Testis (tissue), 2 donors: ENCODE measurements at regions not wholly inside any gene's neighbourhood (a gene's known extent, or its start where the extent isn't known, plus 50 kb on each side); places are given as distances from the start of the nearest gene placed in this dataset.

Experiments used
- DNase-seq: peaks from one replicate; pipeline ENCODE4 v3.0.0-alpha.2; 2019
- H3K27ac ChIP-seq, 2 donors: fragments of 200-600 bp; sonication (generic); one replicate each; pipeline ENCODE4 v1.5.1; 2019
- H3K27me3 ChIP-seq: fragments of 200-600 bp; sonication (generic); one replicate; pipeline ENCODE4 v1.5.1; 2019
- H3K36me3 ChIP-seq: fragments of 200-600 bp; sonication (generic); one replicate; pipeline ENCODE4 v1.5.1; 2017; ENCODE audit warnings: low read depth; ENCODE audit errors: missing control alignments
- H3K4me1 ChIP-seq: fragments of 200-600 bp; sonication (generic); one replicate; pipeline ENCODE4 v1.5.1; 2019
- H3K4me3 ChIP-seq, 2 donors: fragments of 200-600 bp; sonication (generic); one replicate each; pipeline ENCODE4 v1.5.1; 2017 to 2019
- H3K9me3 ChIP-seq: fragments of 200-600 bp; sonication (generic); one replicate; pipeline ENCODE4 v1.5.1; 2017
- POLR2A ChIP-seq: fragments of 450-650 bp; IDR thresholded peaks from one replicate; pipeline ENCODE4 v1.6.1; 2017; ENCODE audit warnings: antibody characterized with exemption, mild to moderate bottlenecking, moderate library complexity
- WGBS, 2 donors: methylation state at CpG; one replicate each; pipeline ENCODE4 v1.1.5; 2018; 5-methylcytosine and 5-hydroxymethylcytosine counted together
- intact Hi-C: fragments of 100-400 bp; cut with DNase I; formaldehyde crosslinking; loops from one replicate; pipeline ENCODE4 v1.15.1; 2023; ENCODE audit warnings: low total_unique reads
- TF ChIP-seq, protein P1 (sequence below), 3 experiments: fragments of 450-650 bp in 2 of 3; fragments of 200-600 bp in 1 of 3; sonication (generic) in 1 of 3; IDR thresholded peaks; one replicate each; pipeline ENCODE4 v1.5.1; 2016 to 2019; ENCODE audit warnings: antibody characterized with exemption in 3 of 3, mild to moderate bottlenecking in 2 of 3, moderate library complexity in 1 of 3

DNA sequence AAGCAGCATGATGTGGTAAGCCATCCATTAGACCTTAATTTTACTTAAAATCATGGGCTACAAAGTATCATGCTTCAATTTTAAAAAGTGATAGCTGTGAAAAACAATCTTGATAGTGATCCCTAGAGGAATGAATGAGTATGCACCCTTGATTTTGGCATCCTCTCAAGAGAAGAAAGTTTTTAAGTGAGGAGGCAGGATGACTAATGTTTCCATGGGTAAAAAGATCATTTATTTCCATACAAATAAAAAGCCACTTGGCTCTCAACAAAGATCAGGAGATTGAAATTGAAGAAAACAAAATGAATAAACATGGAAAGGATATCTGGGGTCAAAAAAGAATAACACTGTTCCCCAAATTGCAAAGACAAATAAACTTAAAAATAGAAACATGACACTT is 305.4 kb downstream of the MEX3B start:
- no peak for DNase-seq
- no peak overlapping the region for H3K27ac ChIP-seq
- intact Hi-C loops = no loop called here
- TF ChIP-seq, protein P1, sequence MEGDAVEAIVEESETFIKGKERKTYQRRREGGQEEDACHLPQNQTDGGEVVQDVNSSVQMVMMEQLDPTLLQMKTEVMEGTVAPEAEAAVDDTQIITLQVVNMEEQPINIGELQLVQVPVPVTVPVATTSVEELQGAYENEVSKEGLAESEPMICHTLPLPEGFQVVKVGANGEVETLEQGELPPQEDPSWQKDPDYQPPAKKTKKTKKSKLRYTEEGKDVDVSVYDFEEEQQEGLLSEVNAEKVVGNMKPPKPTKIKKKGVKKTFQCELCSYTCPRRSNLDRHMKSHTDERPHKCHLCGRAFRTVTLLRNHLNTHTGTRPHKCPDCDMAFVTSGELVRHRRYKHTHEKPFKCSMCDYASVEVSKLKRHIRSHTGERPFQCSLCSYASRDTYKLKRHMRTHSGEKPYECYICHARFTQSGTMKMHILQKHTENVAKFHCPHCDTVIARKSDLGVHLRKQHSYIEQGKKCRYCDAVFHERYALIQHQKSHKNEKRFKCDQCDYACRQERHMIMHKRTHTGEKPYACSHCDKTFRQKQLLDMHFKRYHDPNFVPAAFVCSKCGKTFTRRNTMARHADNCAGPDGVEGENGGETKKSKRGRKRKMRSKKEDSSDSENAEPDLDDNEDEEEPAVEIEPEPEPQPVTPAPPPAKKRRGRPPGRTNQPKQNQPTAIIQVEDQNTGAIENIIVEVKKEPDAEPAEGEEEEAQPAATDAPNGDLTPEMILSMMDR (IDR thresholded peaks at IDR 0.05) = no peak
- no peak for TF ChIP-seq POLR2A
- no peaks in the 10 kb centered on the region for H3K36me3 ChIP-seq
- no peaks in the 10 kb centered on the region for H3K27me3 ChIP-seq
- H3K4me1 ChIP-seq = no peaks in the 10 kb centered on the region
- no peak overlapping the region for H3K4me3 ChIP-seq
- no peaks in the 10 kb centered on the region for H3K9me3 ChIP-seq

DNA sequence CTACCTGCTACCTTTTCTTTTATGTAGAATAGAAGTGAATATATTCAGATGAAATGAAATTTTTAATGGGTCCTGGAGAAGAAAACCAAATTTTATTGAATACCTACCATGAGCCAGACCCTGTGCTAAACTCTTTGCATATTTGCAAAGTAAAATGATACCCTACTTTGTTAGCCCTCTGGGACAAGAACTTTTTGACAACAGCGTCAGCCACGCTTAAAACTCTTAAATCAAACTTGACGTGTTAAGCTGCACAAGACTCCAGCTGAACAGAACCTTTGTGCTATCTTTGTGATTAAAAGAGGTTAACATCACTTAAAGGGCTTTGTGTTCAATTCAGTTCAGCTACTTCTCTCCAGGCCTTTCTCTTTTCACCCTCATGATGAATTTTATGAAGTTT is 316.5 kb downstream of the MEX3B start:
- Histone ChIP-seq H3K4me3 (no peak overlapping the region), H3K27ac (no peak overlapping the region), H3K36me3 (no peaks in the 10 kb centered on the region), H3K9me3 (no peaks in the 10 kb centered on the region), H3K27me3 (no peaks in the 10 kb centered on the region), H3K4me1 (no peaks in the 10 kb centered on the region)
- 46 to 61% methylated on average over 3 of the region's 3 CpGs for WGBS, 2 donors
- DNase-seq = no peak
- TF ChIP-seq, protein P1 (IDR thresholded peaks at IDR 0.05) = no peak
- no peak for TF ChIP-seq POLR2A
- intact Hi-C loops = no loop called here

DNA sequence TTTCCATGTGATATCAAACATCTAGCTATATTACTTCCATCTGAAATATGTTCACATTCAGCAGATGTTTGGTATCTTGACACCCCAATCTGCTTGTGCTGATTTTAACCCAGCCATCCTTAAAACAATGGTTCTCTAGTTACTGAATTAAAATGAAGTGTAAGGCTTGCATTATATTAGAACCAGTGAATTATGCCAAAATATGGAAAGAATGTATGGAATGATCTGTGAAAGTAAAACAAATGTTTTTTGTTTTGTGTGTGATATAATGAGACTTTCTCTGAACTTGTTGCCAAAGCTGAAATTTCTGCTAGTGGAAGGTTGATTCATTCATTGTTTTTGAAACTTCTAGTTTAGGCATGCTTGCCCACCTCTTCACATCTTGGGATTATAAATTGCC is 317.1 kb downstream of the MEX3B start:
- no peak overlapping the region for H3K4me3 ChIP-seq
- intact Hi-C loops = no loop called here
- TF ChIP-seq POLR2A = no peak
- TF ChIP-seq, protein P1 (IDR thresholded peaks at IDR 0.05) = no peak
- H3K36me3 ChIP-seq = no peaks in the 10 kb centered on the region
- H3K4me1 ChIP-seq = no peaks in the 10 kb centered on the region
- H3K9me3 ChIP-seq = no peaks in the 10 kb centered on the region
- DNase-seq = no peak
- no peak overlapping the region for H3K27ac ChIP-seq
- H3K27me3 ChIP-seq = no peaks in the 10 kb centered on the region

DNA sequence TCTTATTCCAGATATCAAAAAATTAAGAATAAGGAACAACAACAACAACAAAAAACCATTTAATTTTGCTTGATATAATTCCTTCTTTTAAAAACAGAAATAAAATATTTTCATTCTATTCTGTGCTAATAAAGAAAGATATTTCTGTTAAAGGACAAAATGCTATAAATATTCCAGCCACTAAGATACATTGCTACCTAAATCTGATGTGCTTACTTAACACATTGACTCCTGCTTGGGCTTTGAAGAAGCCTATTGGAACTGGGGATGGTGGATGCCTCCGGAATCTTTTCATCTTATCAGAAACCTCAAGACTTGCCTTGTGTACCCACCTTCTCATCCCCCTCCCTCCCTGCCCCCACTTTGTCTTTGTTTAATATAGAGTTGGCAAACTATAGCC is 320.2 kb downstream of the MEX3B start:
- TF ChIP-seq POLR2A = no peak
- TF ChIP-seq, protein P1 (IDR thresholded peaks at IDR 0.05) = no peak
- Histone ChIP-seq H3K4me3 (no peak overlapping the region), H3K36me3 (no peaks in the 10 kb centered on the region), H3K9me3 (no peaks in the 10 kb centered on the region), H3K27ac (no peak overlapping the region), H3K27me3 (no peaks in the 10 kb centered on the region), H3K4me1 (no peaks in the 10 kb centered on the region)
- 88 to 97% methylated on average over 1 of the region's 1 CpG for WGBS, 2 donors
- no peak for DNase-seq
- intact Hi-C loops = no loop called here

DNA sequence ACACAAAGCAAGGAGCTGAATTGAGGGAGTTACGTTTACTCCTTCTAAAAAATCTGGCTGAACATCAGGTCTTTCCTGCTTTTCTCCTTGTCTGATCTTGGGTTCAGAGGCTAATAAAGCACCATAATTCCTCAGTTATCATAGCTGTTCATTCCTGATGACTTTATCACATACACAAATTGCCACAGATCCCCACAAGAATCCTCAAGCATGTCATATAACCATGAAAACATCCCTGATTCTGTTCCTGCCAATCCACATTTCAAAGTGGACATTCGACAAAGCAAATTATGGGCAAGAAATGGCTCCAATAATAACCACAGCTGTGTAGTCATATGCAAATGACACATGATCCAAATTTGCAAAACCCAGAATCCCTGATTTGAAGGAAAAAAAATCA is 321.3 kb downstream of the MEX3B start:
- H3K9me3 ChIP-seq = no peaks in the 10 kb centered on the region
- H3K4me1 ChIP-seq = no peaks in the 10 kb centered on the region
- no peak for TF ChIP-seq POLR2A
- TF ChIP-seq, protein P1 (IDR thresholded peaks at IDR 0.05) = no peak
- no peak overlapping the region for H3K27ac ChIP-seq
- no peaks in the 10 kb centered on the region for H3K36me3 ChIP-seq
- H3K27me3 ChIP-seq = no peaks in the 10 kb centered on the region
- DNase-seq = no peak
- WGBS, 2 donors = 63 to 71% methylated on average over 2 of the region's 2 CpGs
- intact Hi-C loops = no loop called here
- no peak overlapping the region for H3K4me3 ChIP-seq
